Natural killer cell (primary cell): ENCODE measurements at regions not wholly inside any gene's neighbourhood (a gene's known extent, or its start where the extent isn't known, plus 50 kb on each side); places are given as distances from the start of the nearest gene placed in this dataset.

Experiments used
- ATAC-seq, 3 donors: fragments of 150-1000 bp in 2 of 3; fragments of 200-7000 bp in 1 of 3; cut with Tn5 transposase; 1 replicate in 1 of 3; 2 replicates in 2 of 3; pipeline ENCODE4 v1.10.0; 2021; ENCODE audit warnings: mild to moderate bottlenecking in 2 of 3, moderate library complexity in 2 of 3
- DNase-seq, 2 donors: peaks; one replicate each; pipeline versions ENCODE4 v3.0.0 to v3.0.0-alpha.2; 2013 to 2021; ENCODE audit warnings: mixed read lengths in 1 of 2
- H3K27ac ChIP-seq: one replicate; pipeline ENCODE4 v1.5.1; 2013; ENCODE audit warnings: mild to moderate bottlenecking, low read length
- H3K27me3 ChIP-seq: one replicate; pipeline ENCODE4 v1.6.1; 2013; ENCODE audit warnings: low read length; ENCODE audit not compliant: control insufficient read depth, insufficient read depth
- H3K36me3 ChIP-seq: one replicate; pipeline ENCODE4 v1.6.1; 2013; ENCODE audit warnings: low read length; ENCODE audit not compliant: control insufficient read depth, insufficient read depth
- H3K4me1 ChIP-seq: one replicate; pipeline ENCODE4 v1.6.1; 2013; ENCODE audit warnings: low read length; ENCODE audit not compliant: control insufficient read depth, insufficient read depth
- H3K4me3 ChIP-seq: one replicate; pipeline ENCODE4 v1.5.1; 2013; ENCODE audit warnings: low read length
- H3K9me3 ChIP-seq: one replicate; pipeline ENCODE4 v1.6.1; 2013; ENCODE audit warnings: low read length; ENCODE audit not compliant: control insufficient read depth, insufficient read depth
- H3K27ac Mint-ChIP-seq, 2 donors: one replicate each; pipeline ENCODE4 v1.8.0; 2022; ENCODE audit warnings: mild to moderate bottlenecking in 2 of 2, mixed read lengths in 2 of 2, moderate library complexity in 1 of 2
- H3K27me3 Mint-ChIP-seq, 2 donors: one replicate each; pipeline ENCODE4 v1.8.0; 2022; ENCODE audit warnings: low read depth in 2 of 2, mixed read lengths in 2 of 2
- H3K36me3 Mint-ChIP-seq: one replicate; pipeline ENCODE4 v1.8.0; 2022; ENCODE audit warnings: mixed read lengths
- H3K4me1 Mint-ChIP-seq, 2 donors: one replicate each; pipeline ENCODE4 v1.8.0; 2022; ENCODE audit warnings: mixed read lengths in 2 of 2
- H3K4me3 Mint-ChIP-seq: one replicate; pipeline ENCODE4 v1.8.0; 2022; ENCODE audit warnings: mild to moderate bottlenecking, moderate library complexity, mixed read lengths
- H3K9me3 Mint-ChIP-seq, 2 donors: one replicate each; pipeline ENCODE4 v1.8.0; 2022; ENCODE audit warnings: mixed read lengths in 2 of 2
- WGBS: methylation state at CpG from one replicate; pipeline ENCODE4 v1.1.7; 2013; ENCODE audit warnings: missing lambda C conversion rate; ENCODE audit not compliant: insufficient coverage; 5-methylcytosine and 5-hydroxymethylcytosine counted together
- intact Hi-C: fragments of 100-400 bp; cut with micrococcal nuclease; formaldehyde crosslinking; loops from one replicate; pipeline ENCODE4 v1.14.2; 2022
- TF ChIP-seq, protein P1 (sequence below): fragments of 200-600 bp; IDR thresholded peaks from one replicate; pipeline ENCODE4 v1.8.0; 2022; ENCODE audit warnings: antibody characterized with exemption

DNA sequence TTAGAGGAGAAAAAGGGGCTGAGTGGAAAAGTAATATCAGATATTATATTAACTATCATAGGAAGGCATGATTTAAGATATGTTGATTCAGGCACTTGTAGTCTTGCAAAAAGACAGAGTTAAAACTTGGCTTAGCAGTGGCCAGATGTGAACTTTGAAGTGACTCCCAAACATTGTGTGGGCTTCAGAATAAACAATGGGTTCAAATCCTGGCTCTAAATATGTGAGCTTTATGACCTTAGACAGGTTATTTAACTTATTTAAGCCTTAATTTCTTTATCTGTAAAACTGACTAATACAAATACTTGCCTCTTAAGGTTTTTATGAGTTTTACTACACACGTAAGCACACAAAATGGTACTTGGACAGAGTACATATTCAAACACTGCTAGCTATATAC, 85.9 kb downstream of the TNFSF18 start:
- Mint-ChIP-seq H3K36me3 (no peaks in the 10 kb centered on the region), H3K4me3 (no peak overlapping the region), H3K27ac (no peak overlapping the region), H3K27me3 (no peaks in the 10 kb centered on the region), H3K9me3 (no peaks in the 10 kb centered on the region), H3K4me1 (no peaks in the 10 kb centered on the region)
- no peak overlapping the region for H3K4me3 ChIP-seq
- H3K36me3 ChIP-seq = no peaks in the 10 kb centered on the region
- TF ChIP-seq, protein P1, sequence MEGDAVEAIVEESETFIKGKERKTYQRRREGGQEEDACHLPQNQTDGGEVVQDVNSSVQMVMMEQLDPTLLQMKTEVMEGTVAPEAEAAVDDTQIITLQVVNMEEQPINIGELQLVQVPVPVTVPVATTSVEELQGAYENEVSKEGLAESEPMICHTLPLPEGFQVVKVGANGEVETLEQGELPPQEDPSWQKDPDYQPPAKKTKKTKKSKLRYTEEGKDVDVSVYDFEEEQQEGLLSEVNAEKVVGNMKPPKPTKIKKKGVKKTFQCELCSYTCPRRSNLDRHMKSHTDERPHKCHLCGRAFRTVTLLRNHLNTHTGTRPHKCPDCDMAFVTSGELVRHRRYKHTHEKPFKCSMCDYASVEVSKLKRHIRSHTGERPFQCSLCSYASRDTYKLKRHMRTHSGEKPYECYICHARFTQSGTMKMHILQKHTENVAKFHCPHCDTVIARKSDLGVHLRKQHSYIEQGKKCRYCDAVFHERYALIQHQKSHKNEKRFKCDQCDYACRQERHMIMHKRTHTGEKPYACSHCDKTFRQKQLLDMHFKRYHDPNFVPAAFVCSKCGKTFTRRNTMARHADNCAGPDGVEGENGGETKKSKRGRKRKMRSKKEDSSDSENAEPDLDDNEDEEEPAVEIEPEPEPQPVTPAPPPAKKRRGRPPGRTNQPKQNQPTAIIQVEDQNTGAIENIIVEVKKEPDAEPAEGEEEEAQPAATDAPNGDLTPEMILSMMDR = no peak
- H3K27ac ChIP-seq = no peak overlapping the region
- no peak for ATAC-seq
- intact Hi-C loops = no loop called here
- H3K9me3 ChIP-seq = no peaks in the 10 kb centered on the region
- no peak for DNase-seq
- no peaks in the 10 kb centered on the region for H3K4me1 ChIP-seq
- WGBS = 100% methylated on average over 1 of the region's 1 CpG
- H3K27me3 ChIP-seq = no peaks in the 10 kb centered on the region

DNA sequence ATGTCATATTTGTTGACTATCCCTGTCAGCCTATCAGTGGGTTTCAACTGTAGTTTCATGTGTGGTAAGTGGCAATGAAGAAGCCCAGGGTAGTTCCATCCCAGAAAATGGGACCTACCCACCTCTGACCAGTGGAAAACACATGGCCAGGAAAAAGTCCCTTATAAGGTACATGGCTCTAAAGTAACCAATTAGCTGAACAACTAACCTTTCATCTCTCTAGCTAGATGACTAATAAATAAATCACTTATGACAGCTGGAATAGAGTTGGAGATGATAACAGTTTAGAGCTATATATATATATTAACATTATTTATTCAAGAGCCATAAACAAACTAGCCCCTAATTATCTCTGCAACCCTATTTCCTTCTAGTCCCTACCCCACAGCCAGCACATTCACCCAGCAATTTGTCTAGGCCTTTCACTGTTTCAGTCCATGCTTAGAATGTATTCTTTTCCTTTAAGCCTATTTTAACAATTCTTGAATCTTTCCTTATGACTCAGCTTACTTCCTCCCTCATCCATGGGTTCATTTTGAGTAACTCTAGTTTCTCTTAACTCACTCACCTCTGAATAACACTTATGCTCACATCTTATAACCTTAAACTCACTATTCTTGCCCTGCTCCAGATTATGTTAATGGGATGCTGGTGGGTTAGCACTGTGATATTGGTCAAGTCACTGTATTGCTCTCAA, 83.7 kb downstream of the TNFSF18 start:
- H3K27me3 ChIP-seq = no peaks in the 10 kb centered on the region
- Mint-ChIP-seq H3K4me1 (no peaks in the 10 kb centered on the region), H3K4me3 (no peak overlapping the region), H3K27ac (no peak overlapping the region), H3K9me3 (no peaks in the 10 kb centered on the region), H3K36me3 (no peaks in the 10 kb centered on the region), H3K27me3 (no peaks in the 10 kb centered on the region)
- no peaks in the 10 kb centered on the region for H3K36me3 ChIP-seq
- DNase-seq = no peak
- intact Hi-C loops = no loop called here
- H3K27ac ChIP-seq = no peak overlapping the region
- TF ChIP-seq, protein P1 = no peak
- ATAC-seq = no peak
- H3K9me3 ChIP-seq = no peaks in the 10 kb centered on the region
- no peaks in the 10 kb centered on the region for H3K4me1 ChIP-seq
- no peak overlapping the region for H3K4me3 ChIP-seq

DNA sequence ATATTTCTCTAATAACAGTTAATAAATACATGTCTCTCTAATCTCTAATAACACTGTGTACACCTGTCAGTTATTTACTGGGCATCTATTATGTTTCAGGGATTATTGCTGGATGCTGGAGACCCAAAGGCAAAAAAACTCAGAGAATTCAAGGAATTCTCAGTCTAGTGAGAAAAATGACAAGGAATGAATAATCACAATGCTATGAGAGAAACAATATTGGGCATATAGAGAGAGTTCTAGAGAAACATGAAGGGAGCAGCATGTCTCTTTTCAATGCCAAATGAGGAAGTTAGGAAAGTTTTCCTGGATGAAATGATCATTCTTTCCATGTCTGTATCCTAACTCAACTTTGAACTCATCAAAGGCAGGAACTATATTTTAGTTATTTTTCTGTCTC, 82.8 kb downstream of the TNFSF18 start:
- H3K4me3 Mint-ChIP-seq = no peak overlapping the region
- TF ChIP-seq, protein P1 = no peak

DNA sequence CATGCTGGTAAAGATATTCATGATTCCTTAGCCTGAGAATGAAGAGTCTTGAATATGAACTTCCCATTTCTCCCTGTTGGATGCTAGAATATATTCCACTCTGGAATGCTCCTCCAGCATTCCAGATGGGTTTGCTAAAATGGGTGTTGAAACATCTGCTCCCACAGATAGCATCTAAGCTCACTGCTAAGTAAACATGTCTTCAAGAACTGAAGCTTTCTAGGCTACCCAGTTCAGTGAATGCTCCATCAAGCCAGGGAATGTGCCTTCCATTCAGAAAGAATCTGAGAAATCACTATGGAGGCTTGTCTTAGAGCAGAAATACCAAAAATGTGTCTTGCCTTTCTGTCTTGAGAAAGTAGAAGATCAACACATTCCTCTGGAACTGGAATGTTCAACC, 81.1 kb downstream of the TNFSF18 start:
- Mint-ChIP-seq H3K9me3 (no peaks in the 10 kb centered on the region), H3K27me3 (no peaks in the 10 kb centered on the region), H3K4me3 (no peak overlapping the region), H3K36me3 (no peaks in the 10 kb centered on the region), H3K27ac (no peak overlapping the region), H3K4me1 (no peaks in the 10 kb centered on the region)
- intact Hi-C loops = no loop called here
- H3K36me3 ChIP-seq = no peaks in the 10 kb centered on the region
- no peak for DNase-seq
- no peaks in the 10 kb centered on the region for H3K9me3 ChIP-seq
- no peaks in the 10 kb centered on the region for H3K4me1 ChIP-seq
- TF ChIP-seq, protein P1 = no peak
- H3K27ac ChIP-seq = no peak overlapping the region
- H3K4me3 ChIP-seq = no peak overlapping the region
- no peak for ATAC-seq
- no peaks in the 10 kb centered on the region for H3K27me3 ChIP-seq

More for the DNA sequence above, 82.8 kb downstream of the TNFSF18 start:
- no peaks in the 10 kb centered on the region for H3K36me3 ChIP-seq
- no peak overlapping the region for H3K4me3 ChIP-seq
- H3K9me3 ChIP-seq = no peaks in the 10 kb centered on the region
- intact Hi-C loops = no loop called here
- Mint-ChIP-seq H3K9me3 (no peaks in the 10 kb centered on the region), H3K4me1 (no peaks in the 10 kb centered on the region), H3K36me3 (no peaks in the 10 kb centered on the region), H3K27me3 (no peaks in the 10 kb centered on the region), H3K27ac (no peak overlapping the region)
- no peak for ATAC-seq
- no peak overlapping the region for H3K27ac ChIP-seq
- no peak for DNase-seq
- H3K4me1 ChIP-seq = no peaks in the 10 kb centered on the region
- no peaks in the 10 kb centered on the region for H3K27me3 ChIP-seq
